ENCODE measurements at regions not wholly inside any gene's neighbourhood (a gene's known extent, or its start where the extent isn't known, plus 50 kb on each side); places are given as distances from the start of the nearest gene placed in this dataset.

- ATAC-seq (no peak), DNase-seq (no peak)
- TF ChIP-seq CTCF (IDR thresholded peaks at IDR 0.05), result no peak
- Histone ChIP-seq H3K9me3 (peaks cover 10% of the 10 kb centered on the region), H3K36me3 (ENCODE audit: low read depth) (no peaks in the 10 kb centered on the region), H3K4me3 (no peak overlapping the region), H3K4me1 (ENCODE audit: low read depth) (no peaks in the 10 kb centered on the region)
- intact Hi-C loops (cut with DNase I, micrococcal nuclease), result no loop called here
Measured at GRCh38 chr12:77767335-77767734, 63.4 kb upstream of the NAV3 start.

GRCh38 chr12:77766224-77766623, 64.5 kb upstream of the NAV3 start:
- intact Hi-C loops (cut with DNase I, micrococcal nuclease), result no loop called here
- ATAC-seq (no peak), DNase-seq (no peak)
- Histone ChIP-seq H3K9me3 (peaks cover 10% of the 10 kb centered on the region), H3K36me3 (ENCODE audit: low read depth) (no peaks in the 10 kb centered on the region), H3K4me3 (no peak overlapping the region), H3K4me1 (ENCODE audit: low read depth) (no peaks in the 10 kb centered on the region)
- TF ChIP-seq CTCF (IDR thresholded peaks at IDR 0.05), result no peak

- H3K36me3 ChIP-seq (ENCODE audit: low read depth), result no peaks in the 10 kb centered on the region
- intact Hi-C loops (cut with DNase I, micrococcal nuclease), result no loop called here
Measured at GRCh38 chr12:77761286-77761685, 69.4 kb upstream of the NAV3 start.

GRCh38 chr12:77760271-77761025, 70.2 kb upstream of the NAV3 start:
- ATAC-seq, result no peak

More at GRCh38 chr12:77761286-77761685, 69.4 kb upstream of the NAV3 start:
- no peak overlapping the region for H3K4me3 ChIP-seq
- no peaks in the 10 kb centered on the region for H3K4me1 ChIP-seq (ENCODE audit: low read depth)
- H3K9me3 ChIP-seq, result no peaks in the 10 kb centered on the region
- DNase-seq (no peak), ATAC-seq (no peak)
- TF ChIP-seq CTCF (IDR thresholded peaks at IDR 0.05), result no peak

GRCh38 chr12:77754086-77754485, 76.6 kb upstream of the NAV3 start:
- Histone ChIP-seq H3K4me3 (no peak overlapping the region), H3K4me1 (ENCODE audit: low read depth) (no peaks in the 10 kb centered on the region), H3K9me3 (no peaks in the 10 kb centered on the region), H3K36me3 (ENCODE audit: low read depth) (no peaks in the 10 kb centered on the region)
- DNase-seq (no peak), ATAC-seq (no peak)
- intact Hi-C loops (cut with DNase I, micrococcal nuclease), result no loop called here
- no peak for TF ChIP-seq CTCF (IDR thresholded peaks at IDR 0.05)

More at GRCh38 chr12:77760271-77761025, 70.2 kb upstream of the NAV3 start:
- Histone ChIP-seq H3K9me3 (no peaks in the 10 kb centered on the region), H3K4me1 (ENCODE audit: low read depth) (no peaks in the 10 kb centered on the region), H3K36me3 (ENCODE audit: low read depth) (no peaks in the 10 kb centered on the region), H3K4me3 (no peak overlapping the region)
- intact Hi-C loops (cut with DNase I, micrococcal nuclease), result no loop called here
- no peak for DNase-seq
- no peak for TF ChIP-seq CTCF (IDR thresholded peaks at IDR 0.05)

All from mucosa of descending colon (tissue), 3 donors.